Lung (tissue), 11 donors: ENCODE measurements at regions not wholly inside any gene's neighbourhood (a gene's known extent, or its start where the extent isn't known, plus 50 kb on each side); places are given as distances from the start of the nearest gene placed in this dataset.

Experiments
- ATAC-seq: fragments of 200-7000 bp; cut with Tn5 transposase; one replicate; pipeline ENCODE4 v1.9.1; 2020; ENCODE audit warnings: moderate number of reproducible peaks; ENCODE audit not compliant: insufficient read depth, low FRiP score
- DNase-seq, 3 donors: peaks; one replicate each; pipeline ENCODE4 v3.0.0-alpha.2; 2013 to 2017
- H3K27ac ChIP-seq, 2 donors: one replicate each; pipeline ENCODE4 v1.5.1; 2013; ENCODE audit warnings: mild to moderate bottlenecking in 2 of 2, moderate library complexity in 2 of 2, control low read depth in 1 of 2, inconsistent platforms in 1 of 2, low read depth in 1 of 2, low read length in 1 of 2
- H3K27me3 ChIP-seq, 3 donors: one replicate each; pipeline ENCODE4 v1.5.1; 2013; ENCODE audit warnings: low read length in 2 of 3; ENCODE audit not compliant: control insufficient read depth in 3 of 3, insufficient read depth in 3 of 3
- H3K36me3 ChIP-seq, 4 donors: one replicate each; pipeline ENCODE4 v1.5.1; 2013; ENCODE audit warnings: low read length in 4 of 4, mild to moderate bottlenecking in 1 of 4, moderate library complexity in 1 of 4; ENCODE audit not compliant: control insufficient read depth in 4 of 4, insufficient read depth in 4 of 4
- H3K4me1 ChIP-seq, 5 donors: one replicate each; pipeline ENCODE4 v1.5.1; 2013; ENCODE audit warnings: low read length in 5 of 5, mild to moderate bottlenecking in 2 of 5, moderate library complexity in 1 of 5; ENCODE audit not compliant: control insufficient read depth in 5 of 5, insufficient read depth in 5 of 5
- H3K4me3 ChIP-seq: one replicate; pipeline ENCODE4 v1.5.1; 2013; ENCODE audit warnings: mild to moderate bottlenecking, control low read depth, moderate library complexity
- H3K9ac ChIP-seq, 2 donors: one replicate each; pipeline ENCODE4 v1.5.1; 2013; ENCODE audit warnings: low read length in 2 of 2, control low read depth in 1 of 2; ENCODE audit not compliant: insufficient read depth in 1 of 2
- H3K9me3 ChIP-seq, 4 donors: one replicate each; pipeline ENCODE4 v1.5.1; 2013; ENCODE audit warnings: low read length in 3 of 4, mild to moderate bottlenecking in 1 of 4, moderate library complexity in 1 of 4; ENCODE audit not compliant: control insufficient read depth in 4 of 4, insufficient read depth in 3 of 4
- CTCF ChIP-seq: IDR thresholded peaks from 2 replicates; pipeline ENCODE4 v1.5.1; 2012; ENCODE audit warnings: mild to moderate bottlenecking; ENCODE audit errors: control extremely low read depth, extremely low read depth
- WGBS, 2 donors: extraction: QIAGEN DNeasy Blood & Tissue Kit; methylation state at CpG; one replicate each; pipeline ENCODE4 v1.1.7; 2013; 5-methylcytosine and 5-hydroxymethylcytosine counted together
- donor health status: control.
- donor health status: control.
- donor health status: Bipolar disorder and iron deficiency.
- donor health status: healthy.
- donor health status: DM: yes; HTN: yes; CAD: no.

GRCh38 chr1:82978461-82979324, 1020.2 kb downstream of the TTLL7 start:
- Histone ChIP-seq H3K9ac (no peak overlapping the region), H3K36me3 (no peaks in the 10 kb centered on the region), H3K27me3 (no peaks in the 10 kb centered on the region), H3K4me3 (no peak overlapping the region), H3K9me3 (no peaks in the 10 kb centered on the region), H3K4me1 (peaks cover 0 to 3% (median 0%) of the 10 kb centered on the region in 5 donors), H3K27ac (no peak overlapping the region)
- TF ChIP-seq CTCF, result no peak
- no peak for DNase-seq
- ATAC-seq, result no peak
- WGBS, 2 donors, result 81 to 87% methylated on average over 10 of the region's 10 CpGs

DNA sequence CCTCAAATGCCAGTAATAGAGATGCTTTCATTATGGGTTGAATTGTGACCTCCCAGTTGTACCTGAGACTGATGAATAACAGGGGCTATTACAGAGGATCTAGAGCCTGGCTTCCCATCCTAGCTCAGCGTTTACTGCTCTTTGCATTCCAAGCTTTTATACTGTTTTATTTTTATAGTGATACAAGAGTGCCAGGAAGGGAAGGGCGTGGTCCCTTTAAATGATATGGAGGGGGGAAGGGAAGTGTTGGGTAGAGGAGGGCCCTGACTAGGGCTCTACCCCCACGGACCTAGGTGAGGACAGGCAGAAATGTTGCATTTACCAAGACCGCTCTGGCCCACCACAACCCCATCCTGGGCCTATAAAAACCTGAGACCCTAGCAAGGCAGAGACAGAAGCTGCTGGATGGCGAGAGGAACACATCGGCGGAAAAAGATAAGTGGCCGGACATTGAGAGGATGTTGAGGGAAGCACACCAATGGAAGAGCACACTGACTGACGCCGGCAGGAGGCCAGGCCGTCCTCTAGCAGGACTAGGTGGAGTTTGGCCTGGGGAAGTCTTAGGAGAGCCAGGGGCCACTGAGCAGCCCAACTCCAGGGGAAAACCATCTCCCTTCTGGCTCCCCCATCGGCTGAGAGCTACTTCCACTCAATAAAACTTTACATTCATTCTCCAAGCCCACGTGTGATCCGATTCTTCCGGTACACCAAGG, 1025.9 kb downstream of the TTLL7 start:
- no peak overlapping the region for H3K27ac ChIP-seq
- ATAC-seq (no peak), DNase-seq (no peak)
- no peak for TF ChIP-seq CTCF
- H3K36me3 ChIP-seq, result no peaks in the 10 kb centered on the region
- 86 to 89% methylated on average over 15 of the region's 15 CpGs for WGBS, 2 donors
- H3K9me3 ChIP-seq, result no peaks in the 10 kb centered on the region
- H3K4me1 ChIP-seq, result no peaks in the 10 kb centered on the region
- no peak overlapping the region for H3K4me3 ChIP-seq
- H3K9ac ChIP-seq, result no peak overlapping the region
- H3K27me3 ChIP-seq, result no peaks in the 10 kb centered on the region

DNA sequence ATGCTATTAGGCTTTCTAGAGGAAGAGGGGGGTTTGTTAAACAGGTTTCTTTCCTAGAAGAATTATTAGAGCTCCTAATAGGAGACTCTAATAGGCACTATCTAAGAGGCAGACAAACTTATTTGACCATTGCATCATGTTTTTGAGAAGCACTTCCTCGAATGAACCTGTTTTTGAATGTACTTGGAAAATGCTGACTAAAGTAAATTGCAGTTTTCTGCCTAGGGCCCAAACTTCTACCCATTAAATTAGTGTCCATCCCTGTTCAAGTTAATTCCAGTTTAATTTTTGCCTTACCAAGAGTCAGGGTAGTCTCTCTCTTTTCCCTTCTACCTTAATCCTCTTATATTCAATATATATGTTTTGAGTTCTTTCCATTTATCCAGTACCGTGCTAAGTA, 1029.6 kb downstream of the TTLL7 start:
- Histone ChIP-seq H3K9me3 (no peaks in the 10 kb centered on the region), H3K4me1 (no peaks in the 10 kb centered on the region), H3K36me3 (no peaks in the 10 kb centered on the region), H3K27me3 (no peaks in the 10 kb centered on the region), H3K27ac (no peak overlapping the region), H3K4me3 (no peak overlapping the region), H3K9ac (no peak overlapping the region)
- no peak for ATAC-seq
- no peak for TF ChIP-seq CTCF
- no peak for DNase-seq
- 76 to 89% methylated on average over 2 of the region's 2 CpGs for WGBS, 2 donors
